Psoas muscle (tissue), 7 donors: ENCODE measurements at regions not wholly inside any gene's neighbourhood (a gene's known extent, or its start where the extent isn't known, plus 50 kb on each side); places are given as distances from the start of the nearest gene placed in this dataset.

ENCODE experiments used
- ATAC-seq, 4 donors: fragments of 200-7000 bp; cut with Tn5 transposase; one replicate each; pipeline ENCODE4 v1.9.1; 2020; ENCODE audit warnings: moderate library complexity in 3 of 4, mild to moderate bottlenecking in 2 of 4
- DNase-seq, 2 donors: peaks; one replicate each; pipeline ENCODE4 v3.0.0-alpha.2; 2020
- H3K27ac ChIP-seq: fragments of 200-600 bp; one replicate; pipeline ENCODE4 v1.8.0; 2022
- H3K27me3 ChIP-seq, 3 donors: fragments of 200-600 bp in 1 of 3; one replicate each; pipeline versions ENCODE4 v1.6.1 to v1.8.0; 2013 to 2022; ENCODE audit warnings: low read length in 2 of 3, mild to moderate bottlenecking in 2 of 3, moderate library complexity in 1 of 3; ENCODE audit not compliant: insufficient read depth in 3 of 3
- H3K36me3 ChIP-seq, 2 donors: fragments of 200-600 bp in 1 of 2; one replicate each; pipeline versions ENCODE4 v1.6.1 to v1.8.0; 2013 to 2022; ENCODE audit warnings: low read depth in 1 of 2, mild to moderate bottlenecking in 1 of 2, moderate library complexity in 1 of 2; ENCODE audit not compliant: insufficient read depth in 1 of 2
- H3K4me1 ChIP-seq: fragments of 200-600 bp; one replicate; pipeline ENCODE4 v1.8.0; 2022
- H3K4me3 ChIP-seq: fragments of 200-600 bp; one replicate; pipeline ENCODE4 v1.8.0; 2022; ENCODE audit warnings: mild to moderate bottlenecking
- H3K9me3 ChIP-seq: fragments of 200-600 bp; one replicate; pipeline ENCODE4 v1.8.0; 2022
- WGBS, 3 donors: extraction: QIAGEN DNeasy Blood & Tissue Kit; methylation state at CpG; one replicate each; pipeline versions ENCODE4 v1.1.6 to v1.1.7; 2013; 5-methylcytosine and 5-hydroxymethylcytosine counted together
- intact Hi-C, 2 donors: fragments of 100-400 bp; cut with DNase I; formaldehyde crosslinking; loops; one replicate each; pipeline versions ENCODE4 v1.11.0 to v1.14.2; 2022
- TF ChIP-seq, protein P1 (sequence below): fragments of 200-600 bp; IDR thresholded peaks from one replicate; pipeline ENCODE4 v1.8.0; 2022; ENCODE audit warnings: antibody characterized with exemption
- donor health status: healthy with polysubstance abuse.
- donor health status: DM: no; HTN: no; CAD: no; lungs with moderate emphysema.
- donor health status: Bipolar disorder and iron deficiency.
- donor health status: healthy.
- donor health status: DM: yes; HTN: yes; CAD: no.
- donor health status: DM: no; HTN: no; CAD: no.
- donor health status: DM: yes; HTN: yes; CAD: no.

DNA sequence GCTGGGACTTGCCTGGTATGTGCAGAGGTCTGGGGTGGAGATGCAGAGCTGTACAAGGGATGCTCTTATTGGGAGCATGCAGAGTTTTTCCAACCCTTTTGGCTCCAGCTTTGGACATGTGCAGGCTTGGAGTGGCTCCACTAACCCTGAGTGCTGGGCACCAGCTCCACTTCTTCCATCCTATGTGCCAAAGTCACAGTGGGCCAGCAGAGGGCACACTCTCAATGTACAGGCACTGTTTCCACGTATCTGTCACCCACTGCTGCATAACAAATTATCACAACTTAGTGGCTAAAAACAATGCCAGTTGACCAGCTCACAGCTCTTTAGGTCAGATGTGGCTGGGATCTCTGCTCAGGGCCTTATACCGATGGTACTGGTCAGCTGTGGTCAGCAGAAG lies 631.8 kb downstream of the AJAP1 start:
- Histone ChIP-seq H3K36me3 (no peaks in the 10 kb centered on the region), H3K27ac (no peak overlapping the region), H3K4me3 (no peak overlapping the region), H3K9me3 (no peaks in the 10 kb centered on the region), H3K4me1 (no peaks in the 10 kb centered on the region), H3K27me3 (peaks cover 0 to 3% (median 0%) of the 10 kb centered on the region in 3 donors)
- no peak for ATAC-seq
- TF ChIP-seq, protein P1, sequence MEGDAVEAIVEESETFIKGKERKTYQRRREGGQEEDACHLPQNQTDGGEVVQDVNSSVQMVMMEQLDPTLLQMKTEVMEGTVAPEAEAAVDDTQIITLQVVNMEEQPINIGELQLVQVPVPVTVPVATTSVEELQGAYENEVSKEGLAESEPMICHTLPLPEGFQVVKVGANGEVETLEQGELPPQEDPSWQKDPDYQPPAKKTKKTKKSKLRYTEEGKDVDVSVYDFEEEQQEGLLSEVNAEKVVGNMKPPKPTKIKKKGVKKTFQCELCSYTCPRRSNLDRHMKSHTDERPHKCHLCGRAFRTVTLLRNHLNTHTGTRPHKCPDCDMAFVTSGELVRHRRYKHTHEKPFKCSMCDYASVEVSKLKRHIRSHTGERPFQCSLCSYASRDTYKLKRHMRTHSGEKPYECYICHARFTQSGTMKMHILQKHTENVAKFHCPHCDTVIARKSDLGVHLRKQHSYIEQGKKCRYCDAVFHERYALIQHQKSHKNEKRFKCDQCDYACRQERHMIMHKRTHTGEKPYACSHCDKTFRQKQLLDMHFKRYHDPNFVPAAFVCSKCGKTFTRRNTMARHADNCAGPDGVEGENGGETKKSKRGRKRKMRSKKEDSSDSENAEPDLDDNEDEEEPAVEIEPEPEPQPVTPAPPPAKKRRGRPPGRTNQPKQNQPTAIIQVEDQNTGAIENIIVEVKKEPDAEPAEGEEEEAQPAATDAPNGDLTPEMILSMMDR: no peak
- 49 to 68% (median 61%) methylated on average over 2 of the region's 2 CpGs for WGBS, 3 donors
- no peak for DNase-seq
- intact Hi-C loops: no loop called here

GRCh38 chr1:5274527-5274926 lies 620.1 kb downstream of the AJAP1 start:
- TF ChIP-seq, protein P1: no peak
- no peaks in the 10 kb centered on the region for H3K9me3 ChIP-seq
- no peak for ATAC-seq
- no peak overlapping the region for H3K4me3 ChIP-seq
- no peaks in the 10 kb centered on the region for H3K4me1 ChIP-seq
- 37 to 59% (median 56%) methylated on average over 5 of the region's 5 CpGs for WGBS, 3 donors
- no peak overlapping the region for H3K27ac ChIP-seq
- H3K27me3 ChIP-seq: peaks cover 0 to 4% (median 4%) of the 10 kb centered on the region in 3 donors
- intact Hi-C loops: no loop called here
- no peak for DNase-seq
- no peaks in the 10 kb centered on the region for H3K36me3 ChIP-seq

GRCh38 chr1:5273280-5274003 lies 619.0 kb downstream of the AJAP1 start:
- Histone ChIP-seq H3K27me3 (peaks cover 0 to 4% (median 4%) of the 10 kb centered on the region in 3 donors), H3K36me3 (no peaks in the 10 kb centered on the region), H3K4me1 (no peaks in the 10 kb centered on the region), H3K27ac (no peak overlapping the region), H3K9me3 (no peaks in the 10 kb centered on the region), H3K4me3 (no peak overlapping the region)
- ATAC-seq (no peak), DNase-seq (no peak)
- WGBS, 3 donors: 48 to 56% (median 50%) methylated on average over 3 of the region's 3 CpGs
- intact Hi-C loops: no loop called here
- TF ChIP-seq, protein P1: no peak

GRCh38 chr1:5272325-5272724 lies 617.9 kb downstream of the AJAP1 start:
- WGBS, 3 donors: 58 to 74% (median 73%) methylated on average over 7 of the region's 7 CpGs
- peaks cover 0 to 4% (median 4%) of the 10 kb centered on the region in 3 donors for H3K27me3 ChIP-seq
- TF ChIP-seq, protein P1: no peak
- intact Hi-C loops: no loop called here
- no peaks in the 10 kb centered on the region for H3K9me3 ChIP-seq
- H3K36me3 ChIP-seq: no peaks in the 10 kb centered on the region
- no peak overlapping the region for H3K4me3 ChIP-seq
- ATAC-seq (no peak), DNase-seq (no peak)
- H3K27ac ChIP-seq: no peak overlapping the region
- H3K4me1 ChIP-seq: no peaks in the 10 kb centered on the region

GRCh38 chr1:5271264-5271663 lies 616.9 kb downstream of the AJAP1 start:
- Histone ChIP-seq H3K4me1 (no peaks in the 10 kb centered on the region), H3K9me3 (no peaks in the 10 kb centered on the region), H3K27ac (no peak overlapping the region), H3K36me3 (no peaks in the 10 kb centered on the region), H3K4me3 (no peak overlapping the region), H3K27me3 (peaks cover 0 to 4% (median 4%) of the 10 kb centered on the region in 3 donors)
- TF ChIP-seq, protein P1: no peak
- ATAC-seq: no peak
- DNase-seq: no peak
- intact Hi-C loops: no loop called here
- 31 to 39% (median 34%) methylated on average over 2 of the region's 2 CpGs for WGBS, 3 donors
